IPS-18a (cell line): ENCODE measurements at regions not wholly inside any gene's neighbourhood (a gene's known extent, or its start where the extent isn't known, plus 50 kb on each side); places are given as distances from the start of the nearest gene placed in this dataset.
"Not testable (repeated sequence)": the region's sequence is repeated elsewhere in the genome, so short reads cannot be mapped to it uniquely, and the experiment has no call there.

Experiments used
- H3K27ac ChIP-seq: one replicate; pipeline ENCODE4 v1.5.1; 2013; ENCODE audit warnings: low read length
- H3K27me3 ChIP-seq: one replicate; pipeline ENCODE4 v1.6.1; 2013; ENCODE audit warnings: mild to moderate bottlenecking, low read length; ENCODE audit not compliant: control insufficient read depth, insufficient read depth
- H3K36me3 ChIP-seq: one replicate; pipeline ENCODE4 v1.6.1; 2013; ENCODE audit warnings: low read depth, low read length; ENCODE audit not compliant: control insufficient read depth
- H3K4me1 ChIP-seq: one replicate; pipeline ENCODE4 v1.6.1; 2013; ENCODE audit warnings: low read depth, low read length; ENCODE audit not compliant: control insufficient read depth
- H3K4me3 ChIP-seq: one replicate; pipeline ENCODE4 v1.5.1; 2013; ENCODE audit warnings: low read length
- H3K9ac ChIP-seq: one replicate; pipeline ENCODE4 v1.6.1; 2013; ENCODE audit warnings: mild to moderate bottlenecking, low read length, moderate library complexity
- H3K9me3 ChIP-seq: one replicate; pipeline ENCODE4 v1.6.1; 2013; ENCODE audit warnings: low read depth, low read length; ENCODE audit not compliant: control insufficient read depth

- Histone ChIP-seq H3K27ac (no peak overlapping the region), H3K9me3 (no peaks in the 10 kb centered on the region), H3K27me3 (no peaks in the 10 kb centered on the region), H3K36me3 (no peaks in the 10 kb centered on the region), H3K4me1 (no peaks in the 10 kb centered on the region), H3K4me3 (no peak overlapping the region), H3K9ac (no peak overlapping the region)
Measured at GRCh38 chr12:71385155-71385554, 54.4 kb upstream of the LGR5 start.

- H3K36me3 ChIP-seq, H3K4me1 ChIP-seq, H3K4me3 ChIP-seq, H3K27me3 ChIP-seq, H3K9me3 ChIP-seq, H3K9ac ChIP-seq, H3K27ac ChIP-seq: not testable (repeated sequence)
Measured at GRCh38 chr12:71376711-71377355, 62.8 kb upstream of the LGR5 start.

GRCh38 chr12:71371122-71371521, 68.5 kb upstream of the LGR5 start:
- Histone ChIP-seq H3K9ac (no peak overlapping the region), H3K4me3 (no peak overlapping the region), H3K27ac (no peak overlapping the region), H3K27me3 (no peaks in the 10 kb centered on the region), H3K4me1 (no peaks in the 10 kb centered on the region), H3K9me3 (no peaks in the 10 kb centered on the region), H3K36me3 (no peaks in the 10 kb centered on the region)

DNA sequence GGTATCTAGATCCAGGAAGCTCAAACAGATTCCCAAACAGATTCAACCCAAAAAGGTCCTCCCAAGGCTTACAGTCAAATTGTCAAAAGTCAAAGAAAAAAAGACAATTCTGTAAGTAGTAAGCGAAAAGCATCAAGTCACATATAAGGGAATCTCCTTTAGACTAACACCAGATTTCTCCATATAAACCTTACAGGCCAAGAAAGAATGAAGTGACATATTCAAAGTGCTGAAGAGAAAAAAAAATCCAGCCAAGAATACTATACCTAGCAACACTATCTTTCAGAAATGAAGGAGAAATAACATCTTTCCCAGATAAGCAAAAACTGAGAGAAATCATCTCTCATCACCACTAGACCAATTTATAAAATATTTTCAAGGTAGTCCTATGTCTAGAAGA, 79.6 kb upstream of the LGR5 start:
- no peak overlapping the region for H3K9ac ChIP-seq
- H3K4me3 ChIP-seq: no peak overlapping the region
- H3K4me1 ChIP-seq: no peaks in the 10 kb centered on the region
- H3K9me3 ChIP-seq: no peaks in the 10 kb centered on the region
- H3K27me3 ChIP-seq: no peaks in the 10 kb centered on the region
- no peaks in the 10 kb centered on the region for H3K36me3 ChIP-seq
- H3K27ac ChIP-seq: no peak overlapping the region

- no peak overlapping the region for H3K9ac ChIP-seq
- no peak overlapping the region for H3K4me3 ChIP-seq
- H3K9me3 ChIP-seq: no peaks in the 10 kb centered on the region
- no peak overlapping the region for H3K27ac ChIP-seq
- H3K4me1 ChIP-seq: no peaks in the 10 kb centered on the region
- H3K27me3 ChIP-seq: no peaks in the 10 kb centered on the region
- no peaks in the 10 kb centered on the region for H3K36me3 ChIP-seq
Measured at GRCh38 chr12:71356569-71356968, 83.0 kb upstream of the LGR5 start.

DNA sequence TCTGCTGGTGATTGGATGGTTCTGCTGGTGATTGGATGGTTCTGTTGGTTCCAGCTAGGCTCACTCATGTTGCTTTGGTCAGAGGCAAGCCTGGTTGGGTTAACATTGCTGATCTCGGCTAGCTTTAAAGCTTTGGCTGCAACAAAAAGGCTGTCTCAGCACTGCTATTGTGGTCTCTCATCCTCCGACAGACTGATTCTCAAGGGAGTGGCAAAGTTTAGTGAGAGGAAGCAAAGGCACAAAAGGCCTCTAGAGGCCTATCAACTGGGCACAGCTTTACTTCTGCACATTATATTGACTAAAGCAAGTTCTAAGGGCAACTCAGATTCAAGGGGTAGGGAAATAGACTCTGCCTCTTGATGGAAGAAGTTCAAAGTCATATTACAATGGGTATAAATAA, 84.7 kb upstream of the LGR5 start:
- Histone ChIP-seq H3K9ac (no peak overlapping the region), H3K36me3 (no peaks in the 10 kb centered on the region), H3K27ac (no peak overlapping the region), H3K9me3 (no peaks in the 10 kb centered on the region), H3K4me1 (no peaks in the 10 kb centered on the region), H3K27me3 (no peaks in the 10 kb centered on the region), H3K4me3 (no peak overlapping the region)

- Histone ChIP-seq H3K9ac (no peak overlapping the region), H3K4me3 (no peak overlapping the region), H3K4me1 (no peaks in the 10 kb centered on the region), H3K9me3 (no peaks in the 10 kb centered on the region), H3K27ac (no peak overlapping the region), H3K36me3 (no peaks in the 10 kb centered on the region), H3K27me3 (no peaks in the 10 kb centered on the region)
Measured at GRCh38 chr12:71353607-71354006, 86.0 kb upstream of the LGR5 start.

DNA sequence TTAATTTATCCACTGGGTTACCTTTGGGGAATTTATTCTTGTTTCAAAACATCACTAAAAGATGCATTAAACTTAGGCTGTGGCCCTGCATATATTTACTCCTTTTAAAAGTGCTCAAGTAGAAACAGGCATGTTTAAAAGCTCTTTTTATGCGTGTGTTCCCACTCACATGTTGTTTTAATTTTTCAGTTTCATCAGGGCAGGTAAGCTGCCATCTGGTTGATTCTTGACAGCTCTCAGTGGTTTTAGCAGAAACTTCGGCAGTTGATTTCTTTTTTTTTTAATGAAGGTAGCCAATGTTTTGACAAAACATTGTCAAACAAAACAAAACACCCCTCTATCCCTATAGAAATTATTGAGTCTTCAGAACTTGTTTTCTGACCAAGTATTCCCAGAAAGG, 89.6 kb upstream of the LGR5 start:
- Histone ChIP-seq H3K27ac (no peak overlapping the region), H3K4me1 (no peaks in the 10 kb centered on the region), H3K27me3 (no peaks in the 10 kb centered on the region), H3K9ac (no peak overlapping the region), H3K4me3 (no peak overlapping the region), H3K9me3 (no peaks in the 10 kb centered on the region), H3K36me3 (no peaks in the 10 kb centered on the region)

DNA sequence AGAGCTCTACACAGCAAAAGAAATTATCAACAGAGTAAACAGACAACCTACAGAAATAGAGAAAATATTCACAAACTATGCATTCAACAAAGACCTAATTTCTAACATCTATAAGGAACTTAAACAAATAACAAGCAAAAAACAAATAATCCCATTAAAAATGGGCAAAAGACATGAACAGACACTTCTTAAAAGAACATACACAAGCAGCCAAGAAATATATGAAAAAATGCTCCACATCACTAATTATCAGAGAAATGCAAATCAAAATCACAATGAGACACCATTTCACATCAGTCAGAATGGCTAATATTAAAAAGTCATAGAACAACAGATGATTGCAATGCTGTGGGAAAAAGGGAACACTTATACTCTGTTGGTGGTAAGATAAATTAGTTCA, 100.7 kb upstream of the LGR5 start:
- Histone ChIP-seq H3K4me1 (peaks cover 5% of the 10 kb centered on the region), H3K9me3 (no peaks in the 10 kb centered on the region), H3K27me3 (no peaks in the 10 kb centered on the region), H3K4me3 (no peak overlapping the region), H3K27ac (no peak overlapping the region), H3K9ac (no peak overlapping the region), H3K36me3 (no peaks in the 10 kb centered on the region)

DNA sequence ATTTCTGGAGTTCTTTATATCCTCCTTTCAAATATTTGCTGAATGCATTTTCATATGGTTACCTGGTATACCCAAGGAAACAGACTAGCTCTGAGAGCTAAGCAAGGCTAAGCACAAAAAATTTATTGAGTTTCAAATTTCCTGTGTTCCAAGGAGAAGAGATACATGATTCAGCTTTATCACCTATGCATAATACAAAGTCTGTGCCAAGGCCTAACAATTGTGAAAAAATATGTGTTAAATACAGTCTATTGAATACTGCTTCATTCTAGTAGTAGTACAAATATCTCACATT, 103.7 kb upstream of the LGR5 start:
- H3K4me3 ChIP-seq: no peak overlapping the region
- no peak overlapping the region for H3K27ac ChIP-seq
- no peaks in the 10 kb centered on the region for H3K27me3 ChIP-seq
- no peak overlapping the region for H3K9ac ChIP-seq
- H3K4me1 ChIP-seq: no peaks in the 10 kb centered on the region
- H3K9me3 ChIP-seq: no peaks in the 10 kb centered on the region
- no peaks in the 10 kb centered on the region for H3K36me3 ChIP-seq

DNA sequence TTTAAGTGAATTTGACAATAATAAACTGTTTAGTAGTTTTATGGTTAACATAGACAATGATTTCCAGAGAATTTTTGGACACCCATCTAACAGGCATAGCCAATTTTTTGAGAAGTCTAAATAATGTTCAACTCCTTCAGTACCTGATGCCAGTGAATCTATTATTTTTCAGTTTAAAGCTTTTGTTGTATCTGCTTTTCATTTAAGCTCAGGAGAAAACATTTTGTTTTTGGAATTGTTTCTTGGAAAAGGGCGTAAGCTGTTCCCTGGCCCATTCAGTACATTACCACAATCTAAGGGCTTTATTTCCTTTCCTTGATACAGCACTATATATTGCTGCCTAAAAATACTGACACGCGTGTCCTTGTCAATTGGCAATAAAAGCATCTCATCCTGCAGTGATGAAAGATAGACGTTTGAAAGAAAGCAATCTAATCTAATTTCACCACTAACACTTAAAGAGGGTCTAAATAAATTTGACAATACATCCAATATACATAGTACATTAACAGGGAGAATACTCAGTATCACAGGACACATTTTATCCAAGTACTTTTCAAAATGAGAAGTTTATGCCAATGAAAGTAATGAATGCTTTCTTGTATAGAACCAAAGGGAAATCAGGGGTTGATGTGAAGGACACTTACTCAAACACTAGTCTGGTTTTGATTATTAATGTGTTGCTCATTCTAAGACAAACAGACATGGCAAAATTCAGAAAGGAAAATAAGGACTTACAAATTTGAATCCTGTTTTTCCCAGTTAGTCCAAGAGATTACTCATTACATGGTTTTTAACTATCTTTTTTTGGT, 104.2 kb upstream of the LGR5 start:
- H3K4me3 ChIP-seq: no peak overlapping the region
- H3K4me1 ChIP-seq: no peaks in the 10 kb centered on the region
- H3K9me3 ChIP-seq: no peaks in the 10 kb centered on the region
- H3K9ac ChIP-seq: no peak overlapping the region
- H3K27ac ChIP-seq: no peak overlapping the region
- no peaks in the 10 kb centered on the region for H3K36me3 ChIP-seq
- no peaks in the 10 kb centered on the region for H3K27me3 ChIP-seq

- Histone ChIP-seq H3K9ac (no peak overlapping the region), H3K4me3 (no peak overlapping the region), H3K4me1 (no peaks in the 10 kb centered on the region), H3K27me3 (no peaks in the 10 kb centered on the region), H3K9me3 (no peaks in the 10 kb centered on the region), H3K36me3 (no peaks in the 10 kb centered on the region), H3K27ac (no peak overlapping the region)
Measured at GRCh38 chr12:71333418-71333817, 106.2 kb upstream of the LGR5 start.
